ENCODE measurements at regions not wholly inside any gene's neighbourhood (a gene's known extent, or its start where the extent isn't known, plus 50 kb on each side); places are given as distances from the start of the nearest gene placed in this dataset.
"Not testable (repeated sequence)": the region's sequence is repeated elsewhere in the genome, so short reads cannot be mapped to it uniquely, and the experiment has no call there.

DNA sequence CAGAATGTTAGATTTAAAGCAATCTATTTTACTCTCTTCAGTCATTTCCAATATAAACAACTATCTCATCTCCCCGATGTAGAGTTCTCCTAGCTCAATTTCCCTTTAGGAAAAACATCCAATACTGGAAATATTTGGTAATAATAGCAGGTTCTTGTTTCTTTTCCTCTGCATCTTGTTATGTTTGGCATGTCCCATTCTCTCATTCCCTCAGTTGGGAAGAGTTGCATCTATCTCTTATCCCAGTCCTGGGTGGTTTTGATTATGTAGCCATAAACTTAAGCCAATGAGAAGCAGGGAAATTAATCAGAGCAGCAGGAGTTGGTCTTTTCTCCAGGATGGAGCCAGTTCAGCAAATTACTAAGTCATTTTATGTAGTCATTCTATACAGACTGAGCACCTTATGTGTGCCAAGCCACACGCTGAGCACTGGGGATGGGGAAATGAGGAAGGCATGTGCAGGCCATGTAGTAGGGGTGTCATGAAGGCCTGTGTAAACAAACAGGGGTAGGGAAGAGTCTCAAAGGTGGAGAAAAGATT lies 418.2 kb upstream of the NFIA start:
- no peak for DNase-seq (ENCODE audit: low read depth)

DNA sequence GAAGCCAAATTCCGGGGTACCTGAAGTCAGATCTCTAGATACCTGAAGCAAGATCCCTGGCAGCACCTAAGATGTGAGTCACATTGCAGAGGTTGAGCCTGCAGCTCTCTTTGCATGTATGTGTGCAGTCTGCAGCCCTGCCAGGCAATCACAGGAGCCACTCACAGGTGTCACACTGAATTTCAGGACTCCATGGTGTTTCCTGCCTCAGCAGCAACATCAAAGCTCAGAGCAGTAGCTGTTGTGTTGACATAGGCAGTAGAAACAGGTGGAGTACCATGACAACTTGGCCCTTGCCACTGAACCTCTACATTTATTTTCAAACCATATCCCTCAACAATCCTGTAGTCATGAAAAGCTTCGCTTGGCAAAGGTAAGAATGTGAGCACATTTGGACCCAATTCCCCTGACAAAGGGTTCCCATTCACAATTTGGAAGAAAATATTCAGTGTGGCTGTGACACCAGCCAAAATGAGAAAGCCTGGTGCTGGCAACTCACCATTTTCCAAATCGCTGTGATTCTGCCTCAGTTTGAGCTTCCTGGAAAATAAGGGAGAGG lies 419.8 kb upstream of the NFIA start:
- DNase-seq (ENCODE audit: low read depth): no peak

DNA sequence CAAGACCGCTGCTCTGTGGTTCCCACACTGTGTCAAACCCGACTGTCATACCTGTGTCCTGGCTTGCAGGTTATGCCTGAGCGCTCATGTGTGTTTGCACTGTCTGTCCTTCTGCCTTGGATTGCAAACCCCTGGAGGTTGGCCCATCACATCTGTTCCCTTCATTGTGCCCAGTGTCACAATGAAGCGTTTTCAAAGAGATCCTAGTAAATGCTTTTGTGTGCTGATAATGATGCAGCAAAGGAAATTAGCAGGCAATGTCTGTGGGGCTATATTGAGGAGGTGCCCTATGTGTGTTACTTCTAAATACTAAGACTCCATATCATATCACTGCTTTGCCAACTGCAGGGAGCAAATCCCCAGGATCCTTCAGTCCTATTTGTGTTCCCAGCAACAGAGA lies 424.4 kb upstream of the NFIA start:
- no peak for DNase-seq (ENCODE audit: low read depth)

DNA sequence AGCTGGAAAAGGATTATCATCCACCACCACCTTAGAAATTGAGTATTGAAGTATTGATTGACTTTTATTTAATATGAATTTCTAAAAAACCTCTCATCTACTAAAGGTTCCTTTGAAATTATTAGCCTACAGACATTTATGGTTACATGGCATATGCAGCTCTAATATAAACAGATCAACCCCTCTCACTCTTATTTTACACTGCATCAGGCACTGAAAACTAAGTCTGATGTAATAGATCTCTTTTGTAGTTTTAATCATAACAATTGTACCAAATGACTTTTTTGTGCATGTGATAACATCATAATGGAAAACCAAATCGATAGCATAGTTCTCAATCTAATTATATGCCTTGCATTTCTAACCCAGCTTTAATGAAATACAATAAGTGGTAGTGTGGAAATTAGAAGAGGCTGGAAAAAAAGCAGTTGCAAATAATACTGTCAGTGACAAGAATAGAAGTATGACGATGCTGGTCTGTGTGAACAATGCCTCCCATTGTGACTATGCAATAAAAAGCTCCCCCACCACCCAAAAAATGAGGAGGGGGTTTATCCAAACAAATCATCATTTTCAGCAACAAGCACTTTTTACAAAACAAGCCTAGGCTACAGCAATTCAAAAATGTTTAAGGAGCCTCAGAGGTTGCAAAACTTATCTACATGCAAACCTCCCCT lies 426.5 kb upstream of the NFIA start:
- DNase-seq (ENCODE audit: low read depth): no peak

DNA sequence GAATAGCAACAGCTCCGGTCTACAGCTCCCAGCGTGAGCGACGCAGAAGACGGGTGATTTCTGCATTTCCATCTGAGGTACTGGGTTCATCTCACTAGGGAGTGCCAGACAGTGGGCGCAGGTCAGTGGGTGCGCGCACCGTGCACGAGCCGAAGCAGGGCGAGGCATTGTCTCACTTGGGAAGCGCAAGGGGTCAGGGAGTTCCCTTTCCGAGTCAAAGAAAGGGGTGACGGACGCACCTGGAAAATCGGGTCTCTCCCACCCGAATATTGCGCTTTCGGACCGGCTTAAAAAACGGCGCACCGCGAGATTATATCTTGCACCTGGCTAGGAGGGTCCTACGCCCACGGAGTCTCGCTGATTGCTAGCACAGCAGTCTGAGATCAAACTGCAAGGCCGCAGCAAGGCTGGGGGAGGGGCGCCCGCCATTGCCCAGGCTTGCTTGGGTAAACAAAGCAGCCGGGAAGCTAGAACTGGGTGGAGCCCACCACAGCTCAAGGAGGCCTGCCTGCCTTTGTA lies 442.3 kb upstream of the NFIA start:
- not testable (repeated sequence) for DNase-seq (ENCODE audit: low read depth)

DNA sequence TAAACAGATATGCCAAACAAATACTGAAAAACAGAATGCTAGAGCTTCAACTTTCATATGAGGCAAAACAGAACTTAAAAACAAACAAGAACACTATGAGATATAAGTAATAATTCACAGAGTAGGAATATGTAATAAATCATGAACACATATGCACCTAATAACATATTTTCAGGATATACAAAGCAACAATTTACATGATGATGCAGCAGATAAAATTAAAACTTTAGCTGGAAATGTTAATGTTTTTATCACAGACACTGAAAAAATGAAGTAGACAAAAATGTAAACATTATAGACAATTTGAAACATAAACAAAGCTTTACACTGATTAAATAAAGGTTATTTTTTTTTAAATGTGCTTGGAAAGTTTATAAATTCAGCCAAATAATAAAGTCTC lies 443.1 kb upstream of the NFIA start:
- DNase-seq (ENCODE audit: low read depth): no peak

DNA sequence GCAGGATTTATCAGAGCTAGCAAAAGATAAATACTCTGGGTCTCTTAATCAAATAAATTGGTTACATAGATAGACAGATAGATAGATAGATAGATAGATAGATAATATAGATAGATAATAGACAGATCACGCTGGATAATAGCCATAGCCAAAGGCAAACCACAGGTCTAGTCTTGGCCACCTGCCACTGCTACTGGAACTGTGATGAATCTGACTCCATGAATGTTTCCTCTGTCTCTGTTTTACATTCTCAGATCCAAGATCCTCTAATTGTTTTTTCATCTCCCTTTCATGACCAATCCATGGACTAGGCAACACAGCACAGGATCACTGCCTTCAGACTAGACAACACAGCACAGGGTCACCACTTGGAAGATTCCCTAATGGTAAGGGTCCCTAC lies 444.7 kb upstream of the NFIA start:
- DNase-seq (ENCODE audit: low read depth): no peak

DNA sequence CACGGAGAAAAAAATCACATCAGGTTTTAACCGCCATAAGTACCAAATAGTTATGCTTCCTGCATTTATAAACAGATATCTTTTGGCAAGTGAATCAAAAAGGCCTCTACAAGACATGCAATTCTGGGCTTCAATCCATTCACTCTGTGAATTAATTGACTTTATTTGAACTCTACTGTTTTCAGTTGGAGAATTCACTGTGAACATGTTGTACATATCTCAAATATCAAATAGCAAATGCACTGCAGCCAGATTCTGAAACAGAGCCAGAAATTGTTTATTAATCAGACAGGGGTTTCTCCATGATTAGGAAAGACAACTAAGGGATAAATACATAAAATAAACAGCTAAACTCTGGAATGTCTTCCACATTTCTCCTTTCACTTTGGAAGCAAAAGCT lies 445.4 kb upstream of the NFIA start:
- no peak for DNase-seq (ENCODE audit: low read depth)

DNA sequence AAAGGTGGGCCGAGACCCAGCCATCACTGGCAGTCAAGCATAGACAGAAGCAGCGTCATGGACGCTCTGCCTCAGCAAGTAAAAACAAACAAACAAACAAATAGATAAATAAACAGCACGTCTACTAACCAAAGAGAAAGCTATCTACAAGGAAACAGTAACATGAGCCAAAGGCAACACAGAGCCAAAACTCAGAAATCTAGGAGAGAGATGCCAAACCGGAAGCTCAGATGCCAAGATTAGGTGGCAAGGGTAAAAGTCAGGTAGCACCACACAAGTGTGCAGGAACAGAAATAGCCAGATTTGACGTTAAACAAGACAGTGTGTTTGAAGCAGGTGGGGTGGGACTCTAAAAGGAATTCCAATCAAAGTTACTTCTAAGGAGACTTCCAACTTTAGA lies 448.3 kb upstream of the NFIA start:
- no peak for DNase-seq (ENCODE audit: low read depth)

DNA sequence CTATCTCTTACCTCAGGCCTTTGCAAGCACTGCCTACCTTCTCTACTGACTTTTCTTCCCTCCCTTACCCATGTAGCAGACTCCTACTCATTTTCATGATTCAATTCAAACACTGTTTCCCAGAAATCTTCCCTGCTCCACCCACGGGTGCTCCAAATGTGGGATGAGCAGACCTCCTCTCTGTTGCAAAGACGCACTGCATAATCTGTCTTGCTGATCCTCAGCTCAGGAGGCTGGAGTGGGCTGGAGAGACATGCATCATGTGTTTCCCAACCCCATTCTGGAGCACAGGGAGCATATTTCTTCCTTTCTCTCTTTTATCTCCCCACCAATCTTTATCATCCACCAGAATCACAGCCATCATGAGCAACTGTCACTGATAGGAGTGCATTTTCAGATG lies 459.9 kb upstream of the NFIA start:
- DNase-seq (ENCODE audit: low read depth): no peak

DNA sequence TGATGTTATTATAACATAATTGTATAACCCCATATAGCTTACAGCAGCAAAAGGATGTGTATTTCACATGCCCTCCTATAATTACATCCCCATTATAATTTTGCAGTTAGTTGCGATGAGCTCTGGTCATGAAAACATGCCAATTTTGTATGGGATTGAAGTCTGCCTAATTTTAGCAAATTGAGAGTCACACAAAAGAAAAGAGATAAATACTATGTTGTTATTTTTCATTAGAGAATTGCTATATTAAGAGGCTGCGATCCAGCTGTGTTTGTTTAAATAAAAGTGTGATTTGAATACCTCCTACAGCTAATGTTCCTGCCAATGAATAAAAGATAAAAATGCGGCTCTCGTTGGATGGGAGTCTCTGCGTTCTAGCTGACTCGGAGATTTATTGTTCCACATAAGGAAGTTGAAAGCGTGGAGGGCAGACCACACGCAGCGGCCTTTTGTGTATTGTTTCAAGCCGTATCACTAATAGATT lies 461.0 kb upstream of the NFIA start:
- no peak for DNase-seq (ENCODE audit: low read depth)

DNA sequence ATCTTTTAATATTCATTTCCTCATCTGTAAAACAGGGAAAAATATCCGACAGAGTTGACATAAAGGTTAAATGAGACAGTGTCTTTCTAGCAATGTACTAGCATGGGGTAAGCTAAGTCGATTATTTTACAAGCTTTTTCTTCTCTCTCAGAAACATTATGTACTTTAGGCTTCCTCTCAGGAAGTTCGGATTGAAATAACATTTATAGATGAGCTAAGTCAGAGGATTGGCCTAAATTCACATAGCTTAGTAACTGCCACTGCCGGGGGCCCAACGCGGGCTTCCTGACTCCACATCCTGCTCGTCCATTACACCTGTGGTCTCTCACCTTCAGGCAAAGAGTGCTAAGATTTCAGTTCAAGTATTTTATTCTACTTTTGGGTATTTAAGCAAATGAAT lies 462.3 kb upstream of the NFIA start:
- DNase-seq (ENCODE audit: low read depth): no peak

DNA sequence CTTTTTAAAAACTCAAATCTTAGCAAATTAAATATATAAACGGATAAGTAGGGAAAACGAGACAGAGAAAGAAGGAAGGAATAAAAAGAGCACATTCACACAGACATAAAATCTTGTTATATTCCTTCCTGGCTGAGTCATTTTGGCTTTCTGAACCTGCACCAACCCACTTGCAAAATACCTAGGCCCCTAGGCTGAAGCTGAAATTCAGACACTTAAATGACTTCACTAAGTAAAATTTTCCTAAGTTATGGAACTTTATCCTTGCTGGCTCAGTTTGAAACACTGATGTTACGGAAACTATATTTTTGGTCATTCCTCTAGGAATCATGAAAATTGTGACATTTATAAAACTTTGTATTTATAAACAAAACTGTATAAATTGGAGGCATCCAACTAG lies 462.8 kb upstream of the NFIA start:
- no peak for DNase-seq (ENCODE audit: low read depth)

DNA sequence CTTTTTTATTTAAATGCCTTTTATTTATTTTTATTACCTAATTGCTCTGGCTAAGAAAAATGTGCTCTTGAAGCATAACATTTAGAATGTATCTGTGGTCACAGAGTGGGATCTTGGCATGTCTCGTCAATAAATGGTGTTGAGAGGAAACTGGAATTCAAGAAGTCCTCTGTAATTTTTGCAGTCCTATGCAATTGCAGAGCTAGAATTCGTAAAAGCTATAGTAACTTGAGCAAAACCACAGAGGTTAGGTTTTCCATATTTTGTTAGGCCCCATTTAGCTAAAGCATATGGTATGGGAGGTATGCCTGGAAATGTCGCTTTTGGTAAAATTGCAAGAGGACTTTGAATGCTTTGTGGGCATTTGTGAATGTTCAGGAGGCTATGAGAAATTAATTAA lies 466.7 kb upstream of the NFIA start:
- no peak for DNase-seq (ENCODE audit: low read depth)

DNA sequence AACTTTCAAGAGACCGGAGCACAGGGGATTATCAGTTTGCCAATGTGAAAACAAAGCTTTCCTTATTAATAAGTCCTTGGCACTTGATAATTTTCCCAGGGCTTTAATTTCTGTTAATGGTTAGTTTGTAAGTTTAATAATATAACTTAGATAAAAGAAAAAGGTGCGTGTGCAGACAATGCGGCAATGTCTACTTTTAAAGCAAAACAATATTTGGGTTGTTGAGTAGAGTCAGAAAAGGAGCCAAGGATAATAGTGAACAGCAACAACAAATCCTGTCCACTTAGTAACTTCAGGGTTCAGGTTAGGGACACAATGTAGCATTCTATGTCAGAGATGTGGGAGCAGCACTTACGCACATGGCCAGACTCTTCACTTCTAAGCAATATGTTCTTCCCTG lies 469.6 kb upstream of the NFIA start:
- DNase-seq (ENCODE audit: low read depth): no peak

DNA sequence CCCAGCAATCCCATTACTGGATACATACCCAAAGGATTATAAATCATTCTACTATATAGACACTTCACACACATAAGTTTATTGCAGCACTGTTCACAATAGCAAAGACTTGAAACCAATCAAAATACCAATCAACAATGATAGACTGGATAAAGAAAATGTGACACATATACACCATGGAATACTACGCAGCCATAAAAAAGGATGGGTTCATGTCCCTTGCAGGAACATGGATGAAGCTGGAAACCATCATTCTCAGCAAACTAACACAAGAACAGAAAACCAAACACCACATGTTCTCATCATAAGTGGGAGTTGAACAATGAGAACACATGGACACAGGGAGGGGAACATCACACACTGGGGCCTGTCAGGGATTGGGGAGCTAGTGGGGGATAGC lies 475.4 kb upstream of the NFIA start:
- DNase-seq (ENCODE audit: low read depth): not testable (repeated sequence)

DNA sequence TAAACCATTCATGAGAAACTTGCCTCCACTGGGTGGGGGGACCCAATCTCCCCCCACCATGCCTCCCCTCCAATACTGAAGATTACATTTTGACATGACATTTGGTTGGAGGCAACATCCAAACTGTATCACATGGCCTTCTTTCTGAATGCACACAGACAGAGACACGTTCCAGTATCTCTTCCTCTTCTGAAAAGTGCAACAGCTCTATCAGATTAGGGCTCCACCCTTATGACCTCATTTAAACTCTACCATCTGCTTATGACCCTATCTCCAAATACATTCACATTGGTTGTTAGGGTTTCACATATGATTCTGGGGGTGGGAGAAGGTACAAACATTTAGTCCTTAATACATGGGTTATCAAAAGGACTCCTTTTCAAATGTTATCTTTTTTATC lies 481.8 kb upstream of the NFIA start:
- no peak for DNase-seq (ENCODE audit: low read depth)

DNA sequence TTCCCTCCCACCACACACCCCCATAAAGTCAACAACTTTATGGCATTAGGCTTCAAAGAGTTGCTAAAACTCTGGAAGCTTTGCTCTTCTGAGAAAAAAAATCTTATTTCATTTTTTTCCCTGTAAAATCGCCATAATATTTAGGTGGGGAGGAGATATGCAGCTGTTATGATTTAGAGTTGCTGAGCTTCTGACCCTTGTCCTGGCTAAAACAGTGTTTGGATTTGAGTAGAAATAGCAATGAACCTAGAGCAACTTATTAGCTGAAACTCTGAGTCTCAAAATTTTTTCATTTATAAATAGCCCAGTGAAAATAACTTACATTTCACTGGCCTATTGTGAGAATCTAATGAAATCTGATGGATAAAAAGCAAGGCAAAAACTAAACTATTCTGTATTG lies 482.8 kb upstream of the NFIA start:
- DNase-seq (ENCODE audit: low read depth): no peak

DNA sequence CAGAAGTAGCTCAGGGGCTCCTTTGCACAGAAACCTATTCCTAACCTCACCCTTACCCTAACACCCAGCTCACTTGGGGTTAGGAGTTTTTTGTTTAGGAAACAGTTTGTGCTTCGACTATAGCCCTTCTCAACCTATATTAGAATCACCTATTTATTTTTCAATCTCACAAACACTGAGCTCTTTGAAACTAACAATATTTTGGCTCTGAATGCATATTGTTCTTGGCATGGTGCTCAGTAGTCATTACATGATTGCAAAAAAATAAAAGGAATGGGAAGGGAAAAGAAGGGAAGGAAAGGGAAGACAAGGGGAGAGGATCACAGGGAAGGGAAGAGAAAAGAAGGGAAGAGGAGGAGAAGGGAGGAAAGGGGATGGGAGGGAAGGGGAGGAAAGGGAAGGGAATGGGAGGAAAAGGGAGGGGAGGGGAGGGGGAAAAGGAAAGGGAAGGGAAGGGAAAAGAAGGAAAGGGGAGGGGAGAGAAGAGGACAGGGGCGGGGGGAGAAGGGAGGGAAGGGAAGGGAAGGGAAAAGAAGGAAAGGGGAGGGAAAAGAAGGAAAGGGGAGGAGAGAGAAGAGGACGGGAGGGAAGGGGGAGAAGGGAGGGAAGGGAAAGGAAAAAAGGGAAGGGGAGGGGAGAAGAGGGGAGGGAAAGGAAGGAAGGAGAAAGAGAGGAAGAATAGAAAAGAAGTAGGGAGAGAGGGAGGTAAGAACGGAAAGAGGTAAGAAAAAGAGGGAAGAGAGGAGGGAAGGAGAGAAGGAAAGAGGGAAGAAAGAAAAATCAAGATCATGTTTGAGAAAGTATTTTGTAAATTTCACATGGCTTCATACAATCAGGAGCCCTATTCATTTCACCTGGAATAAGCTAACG lies 484.1 kb upstream of the NFIA start:
- no peak for DNase-seq (ENCODE audit: low read depth)

DNA sequence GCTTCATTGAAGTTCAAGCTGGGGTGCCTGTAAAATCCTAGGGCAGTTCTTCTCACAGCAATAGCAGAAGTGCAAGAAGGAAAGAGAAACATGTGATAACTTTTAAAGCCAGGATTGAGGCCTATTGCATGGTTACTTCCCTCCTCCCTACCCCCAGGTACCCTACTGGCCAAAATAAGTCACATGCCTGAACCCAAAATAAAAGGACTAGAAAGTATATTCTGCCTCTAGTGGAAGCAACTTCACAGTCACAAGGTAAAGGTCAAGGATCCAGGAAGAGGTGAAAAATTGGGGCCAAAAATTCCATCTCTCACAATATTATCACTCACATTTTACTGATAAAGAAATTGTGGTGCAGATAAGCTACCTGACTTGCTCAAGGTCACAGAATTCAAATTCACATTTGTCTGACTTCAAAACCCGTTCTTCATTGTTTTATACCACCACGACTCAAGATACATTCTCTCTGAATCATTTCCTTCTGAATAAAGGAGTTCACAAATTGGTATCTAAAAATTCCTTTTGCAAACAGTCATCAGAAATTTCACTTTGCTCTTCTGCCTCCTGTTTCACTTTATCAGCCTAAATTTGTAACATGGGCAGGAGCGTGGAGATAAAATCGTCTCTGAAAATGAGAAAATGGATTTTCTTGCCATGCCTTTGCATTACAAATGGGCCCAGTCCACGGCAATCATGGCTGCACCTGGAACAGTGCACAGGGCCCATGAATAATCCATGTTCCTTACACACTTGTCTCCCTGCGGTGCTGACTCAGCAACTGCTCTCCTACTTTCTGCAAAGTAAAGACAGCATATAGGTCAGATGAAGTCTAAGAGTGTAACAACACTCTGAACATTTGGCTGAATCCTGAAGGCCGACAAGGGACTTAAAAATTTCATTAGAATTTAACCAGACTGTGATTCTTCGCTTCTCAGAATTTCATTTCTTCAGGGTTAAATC lies 485.3 kb upstream of the NFIA start:
- DNase-seq (ENCODE audit: low read depth): no peak

DNA sequence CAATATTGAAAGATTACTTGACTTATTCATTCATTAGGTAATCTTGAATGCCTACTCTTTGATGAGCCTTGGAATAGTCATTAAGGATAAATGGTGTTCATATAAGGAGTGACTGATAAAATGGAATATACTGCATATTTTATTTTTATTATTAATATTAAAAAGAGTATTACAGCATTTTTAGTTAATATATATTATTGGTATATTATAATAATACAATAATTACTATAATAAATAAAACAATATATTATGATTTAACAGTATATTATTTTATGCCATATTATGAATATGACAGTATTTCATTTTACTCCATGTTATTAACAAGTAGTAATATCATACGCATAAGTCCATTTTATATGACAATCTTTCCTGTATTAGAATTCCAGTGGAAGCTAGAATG lies 490.8 kb upstream of the NFIA start:
- no peak for DNase-seq (ENCODE audit: low read depth)

DNA sequence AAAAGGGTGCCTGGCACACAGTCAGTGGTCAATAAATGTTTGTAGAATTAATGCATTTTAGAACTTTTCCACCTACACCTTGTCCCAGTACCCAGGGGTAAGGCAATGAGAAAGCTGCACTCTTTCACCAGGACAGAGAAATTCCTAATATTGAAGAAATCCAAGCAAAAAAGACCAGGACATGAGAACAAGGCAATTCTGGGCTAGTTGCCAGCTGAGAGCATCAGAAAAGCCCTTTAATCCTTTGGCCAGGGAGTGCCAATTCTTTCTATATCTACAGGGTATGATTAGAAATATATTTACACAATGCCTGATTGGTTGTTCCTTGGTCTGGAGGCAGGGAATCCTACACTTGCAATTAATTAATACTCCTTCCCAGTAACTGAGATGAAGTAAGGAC lies 492.4 kb upstream of the NFIA start:
- no peak for DNase-seq (ENCODE audit: low read depth)

Data from GM04504 (cell line).